ENCODE measurements at regions not wholly inside any gene's neighbourhood (a gene's known extent, or its start where the extent isn't known, plus 50 kb on each side); places are given as distances from the start of the nearest gene placed in this dataset.

GRCh38 chrX:9195199-9195880 lies 161.4 kb upstream of the FAM9B start:
- no peak for DNase-seq (ENCODE audit: low read depth)

- peak; percentile 25 for DNase-seq (ENCODE audit: low read depth)
Observed at GRCh38 chrX:9196961-9197640, 163.2 kb upstream of the FAM9B start.

GRCh38 chrX:9204560-9204959 lies 170.6 kb upstream of the FAM9B start:
- DNase-seq (ENCODE audit: low read depth): no peak

GRCh38 chrX:9205599-9206223 lies 171.8 kb upstream of the FAM9B start:
- DNase-seq (ENCODE audit: low read depth): no peak

- peak; percentile 23 for DNase-seq (ENCODE audit: low read depth)
Observed at GRCh38 chrX:9207142-9207541, 173.2 kb upstream of the FAM9B start.

- DNase-seq (ENCODE audit: low read depth): no peak
Observed at GRCh38 chrX:9211269-9211668, 177.3 kb upstream of the FAM9B start.

- no peak for DNase-seq (ENCODE audit: low read depth)
Observed at GRCh38 chrX:9221781-9222180, 187.9 kb upstream of the FAM9B start.

GRCh38 chrX:9222299-9222698 lies 188.4 kb upstream of the FAM9B start:
- no peak for DNase-seq (ENCODE audit: low read depth)

GRCh38 chrX:9227276-9227675 lies 193.3 kb upstream of the FAM9B start:
- no peak for DNase-seq (ENCODE audit: low read depth)

- DNase-seq (ENCODE audit: low read depth): peak; percentile 61
Observed at GRCh38 chrX:9231491-9231890, 197.6 kb upstream of the FAM9B start.

GRCh38 chrX:9233141-9233540 lies 199.2 kb upstream of the FAM9B start:
- no peak for DNase-seq (ENCODE audit: low read depth)

- no peak for DNase-seq (ENCODE audit: low read depth)
Observed at GRCh38 chrX:9234315-9234714, 200.4 kb upstream of the FAM9B start.

- DNase-seq (ENCODE audit: low read depth): no peak
Observed at GRCh38 chrX:9235722-9236121, 201.8 kb upstream of the FAM9B start.

GRCh38 chrX:9240956-9241355 lies 207.0 kb upstream of the FAM9B start:
- no peak for DNase-seq (ENCODE audit: low read depth)

GRCh38 chrX:9241427-9241826 lies 207.5 kb upstream of the FAM9B start:
- DNase-seq (ENCODE audit: low read depth): no peak

- DNase-seq (ENCODE audit: low read depth): no peak
Observed at GRCh38 chrX:9249051-9249846, 215.3 kb upstream of the FAM9B start.

- no peak for DNase-seq (ENCODE audit: low read depth)
Observed at GRCh38 chrX:9252182-9252581, 212.7 kb upstream of the TBL1X start.

GRCh38 chrX:9253211-9253610 lies 211.6 kb upstream of the TBL1X start:
- no peak for DNase-seq (ENCODE audit: low read depth)

- no peak for DNase-seq (ENCODE audit: low read depth)
Observed at GRCh38 chrX:9257718-9258420, 207.0 kb upstream of the TBL1X start.

GRCh38 chrX:9258421-9259104 lies 206.3 kb upstream of the TBL1X start:
- DNase-seq (ENCODE audit: low read depth): no peak

GRCh38 chrX:9260603-9261002 lies 204.3 kb upstream of the TBL1X start:
- no peak for DNase-seq (ENCODE audit: low read depth)
